Upper lobe of left lung (tissue), 6 donors: ENCODE measurements at regions not wholly inside any gene's neighbourhood (a gene's known extent, or its start where the extent isn't known, plus 50 kb on each side); places are given as distances from the start of the nearest gene placed in this dataset.

Source experiments
- ATAC-seq, 2 donors: fragments of 200-7000 bp; cut with Tn5 transposase; one replicate each; pipeline ENCODE4 v1.9.1; 2022; ENCODE audit warnings: mild to moderate bottlenecking in 2 of 2, moderate library complexity in 2 of 2; ENCODE audit not compliant: low FRiP score in 2 of 2
- DNase-seq, 2 donors: peaks; one replicate each; pipeline ENCODE4 v3.0.0-alpha.2; 2019 to 2020
- H3K27ac ChIP-seq, 4 donors: fragments of 200-600 bp; sonication (generic); one replicate each; pipeline ENCODE4 v1.5.1; 2016 to 2019
- H3K27me3 ChIP-seq, 4 donors: fragments of 200-600 bp; sonication (generic); one replicate each; pipeline ENCODE4 v1.5.1; 2017 to 2019
- H3K36me3 ChIP-seq, 4 donors: fragments of 200-600 bp; sonication (generic); one replicate each; pipeline ENCODE4 v1.5.1; 2016 to 2019
- H3K4me1 ChIP-seq, 4 donors: fragments of 200-600 bp; sonication (generic); one replicate each; pipeline ENCODE4 v1.5.1; 2018 to 2019
- H3K4me3 ChIP-seq, 4 donors: fragments of 200-600 bp; sonication (generic); one replicate each; pipeline ENCODE4 v1.5.1; 2017 to 2019; ENCODE audit warnings: mild to moderate bottlenecking in 2 of 4, moderate library complexity in 1 of 4
- H3K9me3 ChIP-seq, 4 donors: fragments of 200-600 bp; sonication (generic); one replicate each; pipeline ENCODE4 v1.5.1; 2018 to 2019
- CTCF ChIP-seq, 6 experiments: fragments of 450-650 bp in 4 of 6; fragments of 200-600 bp in 2 of 6; sonication (generic) in 2 of 6; IDR thresholded peaks; one replicate each; pipeline ENCODE4 v1.5.1; 2016 to 2019; ENCODE audit warnings: antibody characterized with exemption in 6 of 6
- EP300 ChIP-seq, 4 donors: sonication (generic); formaldehyde crosslinking; IDR thresholded peaks; one replicate each; pipeline ENCODE4 v1.5.1; 2017; ENCODE audit warnings: antibody characterized with exemption in 4 of 4, control low read depth in 2 of 4
- POLR2A ChIP-seq, 4 donors: fragments of 450-650 bp; IDR thresholded peaks; one replicate each; pipeline ENCODE4 v1.5.1; 2016 to 2017; ENCODE audit warnings: antibody characterized with exemption in 4 of 4, mild to moderate bottlenecking in 2 of 4
- POLR2AphosphoS5 ChIP-seq, 2 donors: sonication (generic); formaldehyde crosslinking; IDR thresholded peaks; one replicate each; pipeline ENCODE4 v1.5.1; 2017; ENCODE audit warnings: antibody characterized with exemption in 2 of 2
- WGBS, 2 donors: methylation state at CpG; one replicate each; pipeline ENCODE4 v1.1.5; 2017 to 2018; 5-methylcytosine and 5-hydroxymethylcytosine counted together
- donor health status: DM: no; HTN: no; CAD: no; lungs with moderate emphysema.
- donor health status: DM: no; HTN: yes; CAD: no; lungs with severe emphysema.

DNA sequence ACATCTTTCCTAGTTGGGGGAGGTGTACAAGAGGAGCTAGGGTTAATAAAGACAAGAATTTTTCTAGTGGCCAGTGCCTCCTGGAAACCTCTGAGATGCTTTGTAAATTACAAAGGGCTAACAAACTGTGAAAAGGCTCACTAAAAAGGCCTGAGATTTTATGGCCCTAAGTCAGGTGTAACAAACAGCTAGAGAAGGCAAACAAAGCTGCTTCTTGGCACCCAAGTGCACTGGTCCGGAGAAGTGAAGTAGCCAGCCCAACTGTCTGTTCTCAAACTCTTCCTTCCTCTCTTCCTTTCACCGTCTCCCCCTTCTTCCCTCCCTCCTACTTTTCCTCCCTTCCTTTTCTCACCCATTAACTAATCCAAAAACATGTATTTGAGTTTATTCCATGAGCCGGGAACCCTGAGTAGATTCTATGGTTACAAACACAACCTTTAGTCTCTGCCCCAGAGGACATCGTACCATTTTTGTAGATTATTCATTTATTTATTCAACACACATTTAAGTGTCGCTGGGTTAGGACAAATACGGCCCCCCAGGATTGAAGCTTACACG is 143.4 kb upstream of the PCGF5 start:
- 51 to 54% methylated on average over 7 of the region's 7 CpGs for WGBS, 2 donors
- TF ChIP-seq EP300 (IDR thresholded peaks at IDR 0.05) (no peak), POLR2A (IDR thresholded peaks at IDR 0.05) (no peak), CTCF (IDR thresholded peaks at IDR 0.05) (no peak), POLR2AphosphoS5 (IDR thresholded peaks at IDR 0.05) (no peak)
- no peaks in the 10 kb centered on the region for H3K27me3 ChIP-seq
- no peaks in the 10 kb centered on the region for H3K36me3 ChIP-seq
- no peaks in the 10 kb centered on the region for H3K9me3 ChIP-seq
- H3K4me1 ChIP-seq, result peaks cover 11 to 15% (median 13%) of the 10 kb centered on the region in 4 donors
- H3K27ac ChIP-seq, result peak overlapping the region in 3 of 4 donors; percentile 22 to 54 (median 54)
- H3K4me3 ChIP-seq, result no peak overlapping the region
- no peak for ATAC-seq
- DNase-seq, result no peak

GRCh38 chr10:91077549-91078071 is 142.9 kb upstream of the PCGF5 start:
- Histone ChIP-seq H3K36me3 (no peaks in the 10 kb centered on the region), H3K4me3 (peak overlapping the region in 1 of 4 donors; percentile 16), H3K9me3 (no peaks in the 10 kb centered on the region), H3K27me3 (no peaks in the 10 kb centered on the region), H3K27ac (peak overlapping the region in 3 of 4 donors; percentile 22 to 54 (median 54)), H3K4me1 (peaks cover 11 to 15% (median 13%) of the 10 kb centered on the region in 4 donors)
- no peak for TF ChIP-seq POLR2AphosphoS5 (IDR thresholded peaks at IDR 0.05)
- no peak for TF ChIP-seq POLR2A (IDR thresholded peaks at IDR 0.05)
- no peak for TF ChIP-seq EP300 (IDR thresholded peaks at IDR 0.05)
- no peak for TF ChIP-seq CTCF (IDR thresholded peaks at IDR 0.05)
- ATAC-seq, result no peak
- 20 to 40% methylated on average over 8 of the region's 8 CpGs for WGBS, 2 donors
- peak in 1 of 2 donors; percentile 58 for DNase-seq

- TF ChIP-seq POLR2AphosphoS5 (IDR thresholded peaks at IDR 0.05), result no peak
- no peak for TF ChIP-seq EP300 (IDR thresholded peaks at IDR 0.05)
- no peak for TF ChIP-seq POLR2A (IDR thresholded peaks at IDR 0.05)
- TF ChIP-seq CTCF (IDR thresholded peaks at IDR 0.05), result no peak
- H3K4me3 ChIP-seq, result no peak overlapping the region
- ATAC-seq (no peak), DNase-seq (no peak)
- H3K27me3 ChIP-seq, result no peaks in the 10 kb centered on the region
- H3K4me1 ChIP-seq, result peaks cover 11 to 15% (median 13%) of the 10 kb centered on the region in 4 donors
- 81% methylated on average over 1 of the region's 1 CpG for WGBS, 2 donors
- H3K36me3 ChIP-seq, result no peaks in the 10 kb centered on the region
- no peaks in the 10 kb centered on the region for H3K9me3 ChIP-seq
- H3K27ac ChIP-seq, result no peak overlapping the region
Measured at GRCh38 chr10:91080776-91081175, 139.7 kb upstream of the PCGF5 start.

GRCh38 chr10:91082447-91082846 is 138.0 kb upstream of the PCGF5 start:
- 79 to 89% methylated on average over 7 of the region's 7 CpGs for WGBS, 2 donors
- Histone ChIP-seq H3K27me3 (no peaks in the 10 kb centered on the region), H3K27ac (no peak overlapping the region), H3K36me3 (no peaks in the 10 kb centered on the region), H3K4me1 (peaks cover 6 to 10% (median 8%) of the 10 kb centered on the region in 4 donors), H3K4me3 (no peak overlapping the region), H3K9me3 (no peaks in the 10 kb centered on the region)
- DNase-seq, result no peak
- no peak for TF ChIP-seq POLR2A (IDR thresholded peaks at IDR 0.05)
- TF ChIP-seq POLR2AphosphoS5 (IDR thresholded peaks at IDR 0.05), result no peak
- TF ChIP-seq CTCF (IDR thresholded peaks at IDR 0.05), result no peak
- TF ChIP-seq EP300 (IDR thresholded peaks at IDR 0.05), result no peak
- ATAC-seq, result no peak
